ENCODE measurements at regions not wholly inside any gene's neighbourhood (a gene's known extent, or its start where the extent isn't known, plus 50 kb on each side); places are given as distances from the start of the nearest gene placed in this dataset.

DNA sequence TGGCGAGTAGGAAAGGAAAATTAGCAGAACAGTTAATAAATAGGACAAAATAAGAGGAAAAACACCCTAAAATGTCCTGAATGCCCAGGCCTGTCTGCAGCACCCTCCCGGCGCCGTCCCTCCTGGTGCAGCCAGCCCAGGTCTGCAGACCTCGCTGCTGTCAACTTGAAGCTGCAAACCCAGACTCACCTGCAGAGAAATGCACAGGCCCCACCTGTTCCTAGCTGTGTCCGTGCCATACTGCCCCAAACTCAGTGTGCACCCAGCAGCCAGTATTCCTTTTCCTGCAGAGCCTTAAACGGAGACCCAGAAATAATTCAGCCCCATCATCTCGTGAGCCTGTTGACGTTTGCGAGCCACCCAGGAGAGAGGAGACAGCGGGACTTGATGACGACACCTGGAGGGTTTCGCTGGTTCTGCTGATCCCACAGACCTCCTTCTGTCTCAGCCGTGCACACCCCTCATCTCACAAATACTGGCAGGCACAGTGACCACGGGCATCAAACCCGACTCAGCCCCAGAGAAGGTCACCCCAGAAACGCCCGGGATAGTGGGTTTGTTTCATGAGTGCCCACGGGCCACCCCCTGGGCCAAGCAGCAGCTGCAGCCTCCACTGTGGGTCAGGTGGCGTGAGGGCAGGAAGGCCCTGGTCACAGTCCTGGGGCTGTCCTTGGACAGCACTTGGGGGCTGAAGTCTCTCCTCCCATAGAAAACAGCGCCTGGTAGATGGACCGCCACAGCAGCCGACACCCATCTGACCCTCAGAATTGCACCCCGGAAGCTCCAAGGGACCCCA is 239.5 kb upstream of the SALL3 start:
- Histone ChIP-seq H3K9me3 (no peaks in the 10 kb centered on the region), H3K36me3 (replicated peaks) (no peaks in the 10 kb centered on the region), H3K4me3 (no peak overlapping the region), H3K4me1 (no peaks in the 10 kb centered on the region), H3K27me3 (ENCODE audit: low read depth) (no peaks in the 10 kb centered on the region)
- in situ Hi-C loops (cut with MboI; ENCODE audit: low sequenced_read_pairs), result no loop called here
- peak in 1 of 2 experiments; percentile 3 for DNase-seq (ENCODE audit: low spot score in 2 of 2)

GRCh38 chr18:78740876-78741275 is 238.7 kb upstream of the SALL3 start:
- no peaks in the 10 kb centered on the region for H3K4me1 ChIP-seq
- in situ Hi-C loops (cut with MboI; ENCODE audit: low sequenced_read_pairs), result no loop called here
- no peaks in the 10 kb centered on the region for H3K36me3 ChIP-seq (replicated peaks)
- H3K9me3 ChIP-seq, result no peaks in the 10 kb centered on the region
- no peak for DNase-seq (ENCODE audit: low spot score in 2 of 2)
- H3K27me3 ChIP-seq (ENCODE audit: low read depth), result no peaks in the 10 kb centered on the region
- no peak overlapping the region for H3K4me3 ChIP-seq

DNA sequence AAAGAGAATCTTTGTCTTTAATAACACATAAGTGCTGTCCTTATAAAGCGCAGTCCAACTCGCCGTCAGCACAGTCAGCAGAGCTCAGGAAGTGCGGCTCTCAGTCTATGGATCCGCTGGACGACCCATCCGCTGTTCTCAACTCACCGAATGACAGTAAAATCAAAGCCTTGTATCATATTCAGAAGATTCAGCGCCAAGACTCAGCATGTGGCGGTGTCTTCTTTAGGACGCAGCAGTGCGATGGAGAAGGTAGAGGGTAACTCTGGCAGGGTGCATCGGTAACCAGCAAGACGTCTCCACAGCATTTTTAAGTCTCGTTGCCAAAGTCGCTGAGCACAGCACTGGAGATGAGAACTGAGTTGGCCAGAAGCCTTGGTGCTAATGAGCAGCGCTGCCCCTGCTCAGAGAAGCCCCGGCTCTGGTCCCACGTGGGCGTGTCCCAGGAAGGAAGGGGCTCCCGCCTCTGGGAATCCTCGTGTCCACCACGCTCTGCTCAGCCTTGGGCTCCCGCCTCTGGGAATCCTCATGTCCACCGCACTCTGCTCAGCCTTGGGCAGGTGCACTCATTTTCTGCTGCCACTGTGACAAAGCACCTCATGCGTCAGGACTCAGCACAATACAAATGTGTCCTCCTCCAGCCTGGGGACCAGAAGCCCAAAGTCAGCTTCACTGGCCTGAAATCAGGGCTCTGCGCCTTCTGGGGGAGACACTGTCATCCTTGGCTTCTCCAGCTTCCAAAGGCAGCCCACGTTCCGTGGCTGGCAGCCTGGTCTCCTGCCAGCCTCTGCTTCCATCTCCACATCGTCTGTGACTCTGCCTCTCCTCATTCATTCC is 238.0 kb upstream of the SALL3 start:
- Histone ChIP-seq H3K27me3 (ENCODE audit: low read depth) (no peaks in the 10 kb centered on the region), H3K9me3 (no peaks in the 10 kb centered on the region), H3K4me1 (no peaks in the 10 kb centered on the region), H3K4me3 (no peak overlapping the region), H3K36me3 (replicated peaks) (no peaks in the 10 kb centered on the region)
- in situ Hi-C loops (cut with MboI; ENCODE audit: low sequenced_read_pairs), result no loop called here
- DNase-seq (ENCODE audit: low spot score in 2 of 2), result peak in 1 of 2 experiments; percentile 3

- H3K9me3 ChIP-seq, result no peaks in the 10 kb centered on the region
- no peak overlapping the region for H3K4me3 ChIP-seq
- in situ Hi-C loops (cut with MboI; ENCODE audit: low sequenced_read_pairs), result no loop called here
Measured at GRCh38 chr18:78742218-78742745, 237.3 kb upstream of the SALL3 start.

DNA sequence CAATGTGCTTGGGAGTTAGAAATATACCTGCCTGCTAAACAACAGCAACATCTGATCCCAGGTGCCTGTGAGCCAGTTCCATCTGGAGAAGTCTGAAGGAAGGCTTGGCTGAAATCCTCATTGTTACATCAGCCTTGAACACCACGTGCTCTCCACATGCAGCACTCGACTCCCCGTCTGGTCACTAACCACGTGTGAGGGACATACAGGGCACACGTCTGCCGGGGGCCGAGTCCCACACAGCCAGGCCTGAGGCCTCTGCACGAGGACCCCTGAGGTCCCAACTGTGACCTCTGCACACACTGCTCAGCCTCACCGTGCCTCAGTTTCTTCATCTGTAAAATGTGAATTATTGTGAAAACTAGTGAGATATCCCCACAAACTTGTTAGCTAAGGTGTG is 236.5 kb upstream of the SALL3 start:
- in situ Hi-C loops (cut with MboI; ENCODE audit: low sequenced_read_pairs), result no loop called here
- no peaks in the 10 kb centered on the region for H3K27me3 ChIP-seq (ENCODE audit: low read depth)
- H3K4me1 ChIP-seq, result no peaks in the 10 kb centered on the region
- H3K4me3 ChIP-seq, result no peak overlapping the region
- no peaks in the 10 kb centered on the region for H3K9me3 ChIP-seq
- no peaks in the 10 kb centered on the region for H3K36me3 ChIP-seq (replicated peaks)
- DNase-seq (ENCODE audit: low spot score in 2 of 2), result no peak

More at GRCh38 chr18:78742218-78742745, 237.3 kb upstream of the SALL3 start:
- Histone ChIP-seq H3K36me3 (replicated peaks) (no peaks in the 10 kb centered on the region), H3K27me3 (ENCODE audit: low read depth) (no peaks in the 10 kb centered on the region), H3K4me1 (no peaks in the 10 kb centered on the region)
- DNase-seq (ENCODE audit: low spot score in 2 of 2), result peak in 1 of 2 experiments; percentile 4

GRCh38 chr18:78751664-78752063 is 228.0 kb upstream of the SALL3 start:
- no peaks in the 10 kb centered on the region for H3K36me3 ChIP-seq (replicated peaks)
- H3K4me1 ChIP-seq, result no peaks in the 10 kb centered on the region
- no peaks in the 10 kb centered on the region for H3K9me3 ChIP-seq
- peak in 1 of 2 experiments; percentile 1 for DNase-seq (ENCODE audit: low spot score in 2 of 2)
- in situ Hi-C loops (cut with MboI; ENCODE audit: low sequenced_read_pairs), result no loop called here
- H3K4me3 ChIP-seq, result no peak overlapping the region
- no peaks in the 10 kb centered on the region for H3K27me3 ChIP-seq (ENCODE audit: low read depth)

DNA sequence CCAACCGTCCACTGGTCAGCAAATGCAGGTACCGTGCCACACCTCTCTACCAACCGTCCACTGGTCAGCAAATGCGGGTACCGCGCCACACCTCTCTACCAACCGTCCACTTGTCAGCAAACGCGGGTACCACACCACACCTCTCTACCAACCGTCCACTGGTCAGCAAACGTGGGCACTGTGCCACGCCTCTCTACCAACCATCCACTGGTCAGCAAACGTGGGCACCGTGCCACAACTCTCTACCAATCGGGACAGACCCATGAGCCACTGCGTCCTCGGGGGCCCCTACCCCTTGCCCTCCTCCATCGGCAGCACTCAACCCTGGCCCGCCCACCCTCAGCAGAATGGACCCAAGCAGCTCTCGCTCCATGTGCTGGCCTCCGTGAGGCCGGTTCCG is 226.4 kb upstream of the SALL3 start:
- no peaks in the 10 kb centered on the region for H3K27me3 ChIP-seq (ENCODE audit: low read depth)
- no peaks in the 10 kb centered on the region for H3K9me3 ChIP-seq
- in situ Hi-C loops (cut with MboI; ENCODE audit: low sequenced_read_pairs), result no loop called here
- H3K36me3 ChIP-seq (replicated peaks), result no peaks in the 10 kb centered on the region
- DNase-seq (ENCODE audit: low spot score in 2 of 2), result peak in 1 of 2 experiments; percentile 3
- H3K4me3 ChIP-seq, result no peak overlapping the region
- H3K4me1 ChIP-seq, result no peaks in the 10 kb centered on the region

GRCh38 chr18:78754311-78755043 is 225.1 kb upstream of the SALL3 start:
- no peak overlapping the region for H3K4me3 ChIP-seq
- DNase-seq (ENCODE audit: low spot score in 2 of 2), result peak in 1 of 2 experiments; percentile 5
- H3K9me3 ChIP-seq, result no peaks in the 10 kb centered on the region
- no peaks in the 10 kb centered on the region for H3K27me3 ChIP-seq (ENCODE audit: low read depth)
- H3K36me3 ChIP-seq (replicated peaks), result no peaks in the 10 kb centered on the region
- no peaks in the 10 kb centered on the region for H3K4me1 ChIP-seq
- in situ Hi-C loops (cut with MboI; ENCODE audit: low sequenced_read_pairs), result no loop called here

DNA sequence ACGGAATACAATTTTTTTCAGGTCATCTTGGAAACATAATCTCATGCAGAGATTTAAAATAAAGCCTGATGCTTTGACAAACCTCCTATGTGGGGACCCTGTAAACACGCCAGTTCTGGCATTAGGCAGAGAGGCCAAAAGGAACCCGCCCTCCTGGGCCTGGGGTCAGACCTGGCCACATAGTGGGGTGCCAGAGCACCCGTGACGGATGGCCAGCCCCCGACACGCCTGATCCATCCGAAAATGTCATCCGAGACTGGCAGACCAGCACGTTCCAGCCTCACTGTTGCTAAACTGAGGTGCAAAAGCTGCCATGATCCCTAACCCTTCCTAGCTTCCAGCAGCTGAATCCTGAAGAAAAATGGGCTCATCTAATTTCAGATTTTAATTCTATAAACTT is 222.6 kb upstream of the SALL3 start:
- DNase-seq (ENCODE audit: low spot score in 2 of 2), result no peak
- H3K9me3 ChIP-seq, result no peaks in the 10 kb centered on the region
- in situ Hi-C loops (cut with MboI; ENCODE audit: low sequenced_read_pairs), result no loop called here
- H3K36me3 ChIP-seq (replicated peaks), result no peaks in the 10 kb centered on the region
- H3K27me3 ChIP-seq (ENCODE audit: low read depth), result no peaks in the 10 kb centered on the region
- H3K4me3 ChIP-seq, result no peak overlapping the region
- no peaks in the 10 kb centered on the region for H3K4me1 ChIP-seq

DNA sequence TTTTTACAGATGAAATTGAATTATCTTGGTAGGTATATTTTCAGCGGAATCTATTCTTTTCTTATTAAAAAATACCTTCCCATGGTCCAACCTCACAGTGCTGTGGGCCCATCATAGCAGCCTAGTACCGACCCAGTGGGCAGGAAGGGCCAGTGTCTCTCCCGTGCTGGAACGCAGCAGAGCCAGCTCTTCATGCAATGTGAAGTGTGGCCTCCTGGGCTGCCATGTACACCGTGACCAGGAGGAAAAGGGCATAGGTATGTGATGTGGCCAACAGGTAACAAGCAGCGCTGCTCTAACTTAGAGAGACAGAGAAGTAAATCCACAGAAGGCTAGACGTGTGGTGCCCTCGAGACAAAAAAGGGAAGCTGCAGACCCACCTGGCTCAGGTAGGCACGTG is 221.1 kb upstream of the SALL3 start:
- H3K4me1 ChIP-seq, result no peaks in the 10 kb centered on the region
- no peaks in the 10 kb centered on the region for H3K9me3 ChIP-seq
- in situ Hi-C loops (cut with MboI; ENCODE audit: low sequenced_read_pairs), result no loop called here
- H3K4me3 ChIP-seq, result no peak overlapping the region
- H3K36me3 ChIP-seq (replicated peaks), result no peaks in the 10 kb centered on the region
- no peak for DNase-seq (ENCODE audit: low spot score in 2 of 2)
- H3K27me3 ChIP-seq (ENCODE audit: low read depth), result no peaks in the 10 kb centered on the region

DNA sequence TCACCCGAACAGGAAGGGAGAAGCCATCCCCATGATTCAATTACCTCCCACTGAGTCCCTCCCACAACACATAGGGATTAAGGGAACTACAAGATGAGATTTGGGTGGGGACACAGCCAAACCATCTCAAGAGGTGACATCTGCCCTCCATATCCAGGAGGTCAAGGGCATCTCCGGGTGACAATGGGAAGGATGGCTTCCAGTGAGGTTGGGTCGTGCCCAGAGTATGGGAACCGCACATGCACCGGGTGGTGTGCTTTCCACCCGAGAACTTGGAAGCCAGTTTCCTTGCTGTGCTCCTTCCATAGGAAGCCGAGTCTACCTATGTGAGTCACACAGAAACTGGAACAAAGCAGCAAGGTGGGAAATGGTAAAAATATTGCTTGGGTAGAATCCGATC is 216.9 kb upstream of the SALL3 start:
- DNase-seq (ENCODE audit: low spot score in 2 of 2), result no peak
- in situ Hi-C loops (cut with MboI; ENCODE audit: low sequenced_read_pairs), result no loop called here
- no peaks in the 10 kb centered on the region for H3K9me3 ChIP-seq

DNA sequence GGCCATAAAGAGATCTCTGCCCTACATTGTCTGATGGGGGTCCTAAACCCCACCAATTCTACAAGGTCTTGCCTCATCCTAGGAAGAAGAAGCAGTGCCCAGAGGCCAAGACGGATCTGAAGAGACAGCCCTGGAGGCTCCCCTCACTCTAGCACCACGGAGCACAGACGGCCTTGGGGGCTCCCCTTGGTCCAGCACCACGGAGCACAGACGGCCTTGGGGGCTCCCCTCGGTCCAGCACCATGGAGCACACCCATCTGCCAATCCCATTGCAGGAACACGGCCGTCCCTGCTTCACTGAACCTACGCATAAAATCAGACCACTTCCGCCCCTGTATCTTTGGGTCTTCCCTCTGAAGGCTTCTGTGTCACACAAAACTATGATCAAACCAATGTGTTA is 215.1 kb upstream of the SALL3 start:
- Histone ChIP-seq H3K9me3 (no peaks in the 10 kb centered on the region), H3K27me3 (ENCODE audit: low read depth) (no peaks in the 10 kb centered on the region), H3K36me3 (replicated peaks) (no peaks in the 10 kb centered on the region), H3K4me3 (no peak overlapping the region), H3K4me1 (no peaks in the 10 kb centered on the region)
- no peak for DNase-seq (ENCODE audit: low spot score in 2 of 2)
- in situ Hi-C loops (cut with MboI; ENCODE audit: low sequenced_read_pairs), result no loop called here

More for the DNA sequence above, 216.9 kb upstream of the SALL3 start:
- Histone ChIP-seq H3K4me1 (no peaks in the 10 kb centered on the region), H3K36me3 (replicated peaks) (no peaks in the 10 kb centered on the region), H3K4me3 (no peak overlapping the region), H3K27me3 (ENCODE audit: low read depth) (no peaks in the 10 kb centered on the region)

DNA sequence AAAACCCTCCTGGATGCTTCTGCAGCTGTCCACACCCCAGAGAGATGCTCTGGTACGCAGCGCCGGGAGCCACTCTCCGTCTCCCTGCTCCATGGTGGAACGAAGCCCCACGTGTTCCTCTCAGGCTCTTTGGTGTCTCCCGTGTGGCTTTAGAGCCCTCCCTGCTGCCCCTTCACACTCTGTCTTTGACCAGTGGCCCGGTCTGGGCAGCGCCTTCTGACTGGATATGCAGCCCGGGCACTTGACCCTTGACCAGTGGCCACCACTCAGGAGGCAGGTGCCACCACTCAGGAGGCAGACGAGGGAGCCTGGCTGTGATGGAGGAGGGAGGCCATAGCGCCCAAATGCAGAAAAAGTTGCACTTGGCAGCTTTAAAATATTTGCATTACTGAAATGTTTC is 214.5 kb upstream of the SALL3 start:
- in situ Hi-C loops (cut with MboI; ENCODE audit: low sequenced_read_pairs), result no loop called here
- no peaks in the 10 kb centered on the region for H3K36me3 ChIP-seq (replicated peaks)
- no peaks in the 10 kb centered on the region for H3K27me3 ChIP-seq (ENCODE audit: low read depth)
- no peak for DNase-seq (ENCODE audit: low spot score in 2 of 2)
- H3K4me1 ChIP-seq, result no peaks in the 10 kb centered on the region
- H3K4me3 ChIP-seq, result no peak overlapping the region
- H3K9me3 ChIP-seq, result no peaks in the 10 kb centered on the region
